PC-3 (cell line): ENCODE measurements at regions not wholly inside any gene's neighbourhood (a gene's known extent, or its start where the extent isn't known, plus 50 kb on each side); places are given as distances from the start of the nearest gene placed in this dataset.

Experiments used
- ATAC-seq: fragments of 200-7000 bp; cut with Tn5 transposase; 2 replicates; pipeline ENCODE4 v1.9.1; 2020; ENCODE audit warnings: mild to moderate bottlenecking, moderate library complexity
- BruUV-seq: library from RNA; stranded (reverse); fragments of 400-500 nt; replicated peaks from 2 replicates; lab custom pipeline; 2021; lab: Mats Ljungman, UMichigan
- CTCF ChIA-PET: fragments of 300-600 bp; sonication (Branson Sonifier 250); formaldehyde crosslinking; loops from one replicate; lab custom pipeline; 2022; ENCODE audit warnings: antibody characterized with exemption; lab: Charles Lee
- POLR2A ChIA-PET: fragments of 300-600 bp; sonication (Branson Sonifier 250); formaldehyde crosslinking; loops from one replicate; lab custom pipeline; 2022; ENCODE audit warnings: antibody characterized with exemption; ENCODE audit not compliant: unreplicated experiment; lab: Charles Lee
- DNase-seq: peaks from one replicate; pipeline ENCODE4 v3.0.0-alpha.2; 2015
- H2AFZ ChIP-seq: fragments of 300-600 bp; sonication (generic); 2 replicates; pipeline ENCODE4 v1.6.0; 2016; ENCODE audit warnings: antibody characterized with exemption, low read length
- H3F3A ChIP-seq: fragments of 300-600 bp; sonication (generic); one replicate; pipeline ENCODE4 v1.6.0; 2017; ENCODE audit warnings: antibody characterized with exemption, low read length, control low read depth, mild to moderate bottlenecking; ENCODE audit not compliant: unreplicated experiment
- H3K27ac ChIP-seq: fragments of 300-600 bp; sonication (generic); 2 replicates; pipeline ENCODE4 v1.5.1; 2016; ENCODE audit warnings: mild to moderate bottlenecking, low read length
- H3K27me3 ChIP-seq: fragments of 300-600 bp; sonication (generic); 2 replicates; pipeline ENCODE4 v1.6.1; 2016; ENCODE audit warnings: low read length, mixed read lengths
- H3K36me3 ChIP-seq: fragments of 300-600 bp; sonication (generic); 2 replicates; pipeline ENCODE4 v1.6.1; 2016; ENCODE audit warnings: low read depth, mixed run types, low read length, mixed read lengths
- H3K4me1 ChIP-seq: fragments of 300-600 bp; sonication (generic); 2 replicates; pipeline ENCODE4 v1.5.1; 2016; ENCODE audit warnings: low read length; ENCODE audit not compliant: insufficient read depth
- H3K4me2 ChIP-seq: fragments of 300-600 bp; sonication (generic); 2 replicates; pipeline ENCODE4 v1.6.0; 2016; ENCODE audit warnings: low read length
- H3K4me3 ChIP-seq: fragments of 300-600 bp; sonication (generic); 2 replicates; pipeline ENCODE4 v1.5.1; 2016; ENCODE audit warnings: mild to moderate bottlenecking, low read length, mixed read lengths
- H3K79me2 ChIP-seq: fragments of 300-600 bp; sonication (generic); 2 replicates; pipeline ENCODE4 v1.6.1; 2017; ENCODE audit warnings: low read length, mixed read lengths
- H3K9ac ChIP-seq: fragments of 300-600 bp; sonication (generic); 2 replicates; pipeline ENCODE4 v1.6.0; 2016; ENCODE audit warnings: mild to moderate bottlenecking, low read length
- H3K9me2 ChIP-seq: fragments of 300-600 bp; sonication (generic); replicated peaks from 2 replicates; pipeline ENCODE4 v1.6.1; 2016; ENCODE audit warnings: mixed run types, low read length, mixed read lengths
- H3K9me3 ChIP-seq: fragments of 300-600 bp; sonication (generic); 2 replicates; pipeline ENCODE4 v1.6.1; 2016; ENCODE audit warnings: low read length, mixed read lengths
- H4K20me1 ChIP-seq: fragments of 300-600 bp; sonication (generic); 2 replicates; pipeline ENCODE4 v1.6.1; 2016; ENCODE audit warnings: low read length, mixed read lengths
- CTCF ChIP-seq: fragments of 300-600 bp; sonication (generic); conservative IDR thresholded peaks from 2 replicates; pipeline ENCODE4 v1.5.1; 2017; ENCODE audit warnings: antibody characterized with exemption, low read depth, mild to moderate bottlenecking, low read length
- EZH2 ChIP-seq: fragments of 300-600 bp; sonication (generic); IDR thresholded peaks from one replicate; pipeline ENCODE4 v1.6.1; 2017; ENCODE audit warnings: antibody characterized with exemption, mild to moderate bottlenecking, low read length; ENCODE audit not compliant: unreplicated experiment
- EZH2phosphoT487 ChIP-seq: fragments of 300-600 bp; sonication (generic); IDR thresholded peaks from 2 replicates; pipeline ENCODE4 v1.6.1; 2018; ENCODE audit warnings: mild to moderate bottlenecking, antibody characterized with exemption, low read length, borderline replicate concordance
- intact Hi-C: fragments of 100-400 bp; cut with micrococcal nuclease; formaldehyde crosslinking; loops from 2 replicates; pipeline ENCODE4 v1.9.0; 2023

- no peak overlapping the region for H3K4me3 ChIP-seq
- ChIA-PET CTCF (interaction anchor here (0.6 to 2.2 kb wide), 7 partner anchors 58 to 333 kb away, joined by 3 to 15 read pairs (median 3); no protein-coding TSS in a partner anchor), POLR2A (no interaction called here)
- no peak overlapping the region for H3K27ac ChIP-seq
- TF ChIP-seq EZH2: no peak
- no peak for TF ChIP-seq EZH2phosphoT487
- TF ChIP-seq CTCF: no peak
- no peak overlapping the region for H2AFZ ChIP-seq
- no peaks in the 10 kb centered on the region for H3K9me2 ChIP-seq
- H3K4me2 ChIP-seq: no peak overlapping the region
- H3K9ac ChIP-seq: no peak overlapping the region
- no peaks in the 10 kb centered on the region for H3K9me3 ChIP-seq
- intact Hi-C loops: loop anchor here (1.0 to 5.0 kb wide), 6 partner anchors 90 to 334 kb away; no protein-coding TSS in a partner anchor
- ATAC-seq (no peak), DNase-seq (no peak)
- H3K27me3 ChIP-seq: no peaks in the 10 kb centered on the region
- peaks cover 7% of the 10 kb centered on the region; the same call in 1 of the 2 replicates for H4K20me1 ChIP-seq
- no peaks in the 10 kb centered on the region for H3F3A ChIP-seq
- H3K4me1 ChIP-seq: peaks cover 12% of the 10 kb centered on the region
- no peaks in the 10 kb centered on the region for H3K36me3 ChIP-seq
- H3K79me2 ChIP-seq: peaks cover 25% of the 10 kb centered on the region
- no TSS peak for BruUV-seq
Measured at GRCh38 chr2:134117676-134118075, 136.2 kb upstream of the MGAT5 start.

GRCh38 chr2:134118279-134119116, 135.4 kb upstream of the MGAT5 start:
- peak; percentile 47 for ATAC-seq
- Histone ChIP-seq H3K27me3 (no peaks in the 10 kb centered on the region), H3K9ac (no peak overlapping the region), H3K4me3 (0 out of 2 replicates have a peak overlapping the region, but pooled peaks have one; percentile 94), H4K20me1 (peaks cover 15% of the 10 kb centered on the region; the same call in 1 of the 2 replicates), H2AFZ (peak overlapping the region; percentile 97), H3K27ac (no peak overlapping the region), H3F3A (no peaks in the 10 kb centered on the region), H3K9me2 (no peaks in the 10 kb centered on the region), H3K9me3 (no peaks in the 10 kb centered on the region), H3K79me2 (peaks cover 34% of the 10 kb centered on the region), H3K4me2 (peak overlapping the region; percentile 98), H3K36me3 (no peaks in the 10 kb centered on the region), H3K4me1 (peaks cover 12% of the 10 kb centered on the region)
- CTCF ChIA-PET: interaction anchor here (0.6 to 2.2 kb wide), 12 partner anchors 57 to 332 kb away, joined by 3 to 15 read pairs (median 4); no protein-coding TSS in a partner anchor
- intact Hi-C loops: loop anchor here (1.0 to 5.0 kb wide), 6 partner anchors 89 to 333 kb away; no protein-coding TSS in a partner anchor
- BruUV-seq: no TSS peak
- TF ChIP-seq EZH2 (no peak), EZH2phosphoT487 (no peak), CTCF (peak; percentile 91)
- DNase-seq: peak; percentile 94
- POLR2A ChIA-PET: no interaction called here
